ENCODE measurements at regions not wholly inside any gene's neighbourhood (a gene's known extent, or its start where the extent isn't known, plus 50 kb on each side); places are given as distances from the start of the nearest gene placed in this dataset.
A peak's percentile ranks its signal among the peaks of the same experiment; 100 is the strongest.

DNA sequence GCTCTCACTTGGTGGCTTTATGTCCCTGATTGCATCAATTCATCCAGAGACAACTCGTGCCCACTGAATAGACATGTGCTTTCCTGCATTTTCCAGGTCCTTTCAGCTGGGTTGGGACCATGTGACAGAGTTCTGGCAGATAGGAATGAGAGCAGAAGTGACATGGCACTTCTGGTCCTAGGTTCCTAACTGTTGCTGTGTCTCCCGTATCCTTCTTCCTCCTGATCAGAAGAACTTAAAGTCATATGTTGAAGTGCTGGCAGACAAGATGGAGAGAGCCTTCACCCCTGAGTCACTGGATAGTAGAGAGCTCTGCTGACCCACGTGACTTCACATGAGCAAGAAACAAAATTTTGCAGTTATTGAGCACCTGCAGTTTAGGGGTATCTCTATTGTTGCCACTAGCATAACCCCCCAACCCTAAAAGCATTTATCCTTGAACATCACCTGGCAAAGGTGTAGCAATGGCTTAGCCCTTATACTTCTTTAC, 80.0 kb downstream of the NREP start:
- no peak for FAIRE-seq

DNA sequence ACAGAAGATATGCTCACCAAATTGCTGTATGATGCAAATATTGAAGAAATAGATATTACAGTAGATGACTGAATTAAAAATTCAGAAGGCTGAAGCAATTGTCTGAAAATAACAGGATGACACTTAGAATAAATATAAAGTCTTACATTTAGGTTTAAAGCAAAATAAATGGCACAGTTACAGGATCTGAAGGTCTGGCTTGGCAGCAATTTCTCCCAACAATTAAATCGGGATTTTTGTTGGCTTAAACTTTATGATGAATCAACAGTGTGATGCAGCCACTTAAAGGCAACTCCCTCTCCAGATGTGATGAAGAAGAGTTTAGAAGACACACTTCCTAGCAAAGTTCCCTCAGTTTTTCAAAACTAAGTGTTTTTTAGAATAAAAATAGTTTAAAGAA, 80.5 kb downstream of the NREP start:
- no peak for FAIRE-seq

DNA sequence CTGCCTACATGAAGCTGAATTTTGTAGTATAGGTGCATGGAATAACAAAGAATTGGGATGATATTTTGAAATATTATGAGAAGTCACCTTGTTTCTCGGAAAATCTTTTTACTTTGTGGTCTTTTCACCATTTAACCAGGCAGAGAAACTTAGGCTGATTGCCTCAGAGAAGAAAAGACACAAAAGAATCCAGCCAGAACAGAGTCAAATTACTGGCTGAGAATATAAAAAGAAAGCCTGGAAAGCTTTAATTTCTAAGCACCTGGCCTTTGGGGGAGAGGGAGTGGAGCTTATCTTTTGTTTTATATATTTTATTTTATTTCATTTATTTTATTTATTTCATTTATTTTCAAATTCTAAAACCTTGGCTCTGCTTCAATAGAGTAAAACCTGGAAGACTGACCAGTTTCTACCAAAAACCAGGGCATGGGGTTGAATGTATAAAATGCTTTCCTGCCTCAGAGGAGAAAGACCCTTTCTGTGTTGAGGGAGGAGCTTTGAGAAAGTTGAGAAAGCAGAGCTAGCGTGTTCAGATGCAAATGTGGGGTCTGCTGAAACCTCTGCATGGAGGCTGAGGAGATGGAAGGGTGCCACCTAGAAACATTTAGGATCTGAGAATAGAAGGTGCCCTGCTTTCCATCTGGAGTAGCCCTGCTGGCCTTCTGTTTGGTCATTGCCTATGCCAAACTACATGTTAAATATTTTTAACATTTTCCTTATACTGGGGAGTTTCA, 81.6 kb downstream of the NREP start:
- FAIRE-seq: no peak

DNA sequence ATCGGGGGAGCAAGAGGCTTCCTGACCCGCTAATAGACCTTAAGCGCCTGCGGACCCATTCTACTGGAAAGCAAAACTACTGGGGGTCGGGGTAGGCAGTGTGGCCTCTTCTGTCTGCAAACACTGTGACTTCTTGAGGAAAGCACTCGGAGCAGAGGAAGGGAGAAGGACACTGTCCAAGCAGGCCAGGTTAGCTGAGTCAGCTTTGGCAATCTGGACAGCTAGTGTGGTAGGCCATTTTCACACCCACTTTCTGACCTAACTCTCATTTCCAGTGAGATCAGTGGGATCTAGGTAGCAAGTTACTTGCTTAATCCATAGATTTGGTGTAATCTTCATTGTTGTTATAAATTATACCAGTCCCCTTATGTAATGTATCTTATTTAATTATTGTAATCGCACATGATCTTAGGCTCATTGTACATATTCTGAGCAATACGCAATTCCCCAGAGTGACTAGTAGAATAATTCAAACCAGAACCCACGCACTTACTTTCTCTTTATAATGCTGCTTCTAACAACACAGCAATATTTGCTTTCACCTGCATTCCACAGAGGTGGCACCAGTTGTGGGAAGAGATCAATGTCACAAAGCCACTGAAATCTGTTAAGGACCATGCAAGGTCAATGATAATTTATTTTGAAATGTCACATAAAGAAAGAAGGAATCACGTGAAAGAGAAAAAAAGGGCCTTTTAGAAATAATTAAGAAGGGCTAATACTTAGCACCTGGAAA, 82.9 kb downstream of the NREP start:
- no peak for FAIRE-seq

DNA sequence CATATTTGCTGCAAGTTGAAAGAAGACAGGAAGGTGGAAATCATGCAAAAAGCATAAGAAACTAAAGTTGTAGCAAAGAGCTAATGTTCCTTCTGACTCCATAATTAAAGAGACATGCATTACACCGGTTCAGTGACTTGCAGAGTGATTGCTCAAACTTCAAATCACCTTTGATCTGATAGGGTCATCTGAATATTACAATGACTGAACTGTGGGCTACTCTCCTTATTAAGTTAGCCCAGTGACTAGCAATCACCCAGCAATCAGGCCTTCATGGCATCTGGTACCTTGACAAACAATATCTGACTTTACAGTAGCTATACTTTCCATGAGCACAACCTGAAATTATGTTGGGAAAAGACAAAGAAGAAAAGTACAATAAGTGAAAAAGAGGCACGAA, 84.9 kb downstream of the NREP start:
- FAIRE-seq: no peak

DNA sequence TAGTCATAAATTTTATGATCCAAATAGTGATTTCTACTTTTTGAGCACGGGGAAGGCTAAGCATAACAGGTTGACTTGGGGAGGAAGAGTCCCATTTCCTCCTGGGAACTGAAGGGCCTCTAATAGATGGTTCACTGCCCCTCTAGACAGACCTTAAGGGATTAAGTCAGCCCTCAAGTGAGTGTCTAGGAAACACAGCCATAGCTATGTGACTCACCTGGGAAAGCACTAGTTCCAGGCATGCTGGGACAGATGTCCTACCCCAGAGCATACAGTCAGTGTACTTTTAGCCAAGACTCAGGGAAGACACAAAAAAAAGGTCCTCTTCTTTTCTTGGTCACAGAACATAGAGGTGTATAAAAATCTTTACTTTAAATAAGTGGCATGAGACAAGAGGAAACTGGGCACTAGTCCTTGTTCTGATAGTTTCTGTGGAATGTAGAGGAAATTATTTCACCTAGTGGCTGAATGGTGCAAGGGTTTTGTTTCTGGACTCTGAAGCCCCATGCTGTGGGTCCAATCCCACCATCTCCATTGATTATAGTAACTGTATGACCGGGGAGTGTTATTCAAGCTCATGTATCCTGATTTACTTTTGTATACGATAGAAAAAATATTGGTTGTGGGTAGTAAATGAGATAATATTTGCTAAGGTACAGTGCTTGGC, 86.0 kb downstream of the NREP start:
- FAIRE-seq: no peak

DNA sequence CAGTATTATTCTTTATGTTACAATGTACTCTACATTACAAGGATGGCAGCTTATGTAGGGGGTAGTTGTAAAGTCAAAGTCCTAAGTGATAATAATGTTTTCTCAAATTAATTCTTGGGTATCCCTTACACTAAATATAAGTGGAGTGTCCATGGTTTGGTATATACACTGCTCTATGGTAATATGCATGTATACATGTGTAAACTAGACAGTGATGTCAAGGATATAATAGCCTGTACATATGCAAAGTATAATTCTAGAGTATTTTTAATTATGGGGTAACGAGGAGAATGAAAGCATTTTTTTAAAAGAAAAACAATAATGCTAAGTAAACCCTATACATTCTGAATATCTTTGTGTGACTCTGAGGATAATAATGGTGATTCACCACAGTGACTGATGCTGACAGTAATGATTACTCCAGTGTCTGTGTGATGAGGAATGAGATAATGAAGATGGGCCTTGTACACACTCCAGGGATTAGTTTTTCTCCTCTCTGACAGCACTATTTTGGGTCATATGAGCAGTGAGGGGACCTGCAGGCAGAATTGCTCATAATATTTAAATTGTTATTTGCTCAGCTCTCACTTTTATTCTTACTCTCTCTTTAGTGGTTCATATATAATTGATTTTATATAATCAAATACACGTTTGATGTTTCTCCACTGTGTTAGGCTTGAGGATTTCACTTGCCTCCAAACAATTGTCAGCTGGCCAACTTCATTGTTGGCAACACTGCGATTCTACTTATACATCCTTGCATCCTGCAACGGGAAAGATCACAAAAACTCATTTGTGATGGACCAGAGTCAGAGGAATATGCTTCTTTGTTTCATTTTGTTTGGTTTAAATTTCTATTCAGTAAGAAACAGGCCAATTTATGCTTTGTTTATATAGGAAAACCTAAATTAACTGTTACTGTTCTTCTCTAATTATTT, 88.2 kb downstream of the NREP start:
- no peak for FAIRE-seq

DNA sequence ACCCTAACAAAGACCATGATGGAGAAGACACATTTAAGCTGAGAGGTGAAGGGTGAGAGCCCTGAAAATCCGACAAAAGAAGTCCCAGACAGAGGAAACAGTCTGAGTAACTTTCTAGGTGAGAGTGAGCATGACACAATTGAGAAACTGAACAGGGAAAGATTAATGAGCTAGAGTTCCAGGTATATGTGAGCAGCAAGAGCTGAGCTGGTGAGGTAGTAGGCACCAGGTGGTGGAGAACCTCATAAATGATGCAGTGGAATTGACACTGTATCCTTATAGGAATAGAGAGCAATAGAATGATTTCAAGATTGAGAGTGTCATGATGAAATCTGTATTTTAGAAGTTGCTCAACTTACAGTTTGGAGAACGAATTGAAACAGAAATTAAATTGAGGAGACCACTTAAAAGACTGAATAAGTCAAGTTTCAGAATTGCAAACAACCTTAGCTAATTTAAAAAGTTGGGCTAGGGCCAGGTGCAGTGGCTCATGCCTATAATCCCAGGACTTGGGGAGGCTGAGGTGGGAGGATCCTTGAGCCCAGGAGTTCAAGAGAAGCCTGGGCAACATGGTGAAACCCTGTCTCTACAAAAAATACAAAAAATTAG, 89.8 kb downstream of the NREP start:
- no peak for FAIRE-seq

DNA sequence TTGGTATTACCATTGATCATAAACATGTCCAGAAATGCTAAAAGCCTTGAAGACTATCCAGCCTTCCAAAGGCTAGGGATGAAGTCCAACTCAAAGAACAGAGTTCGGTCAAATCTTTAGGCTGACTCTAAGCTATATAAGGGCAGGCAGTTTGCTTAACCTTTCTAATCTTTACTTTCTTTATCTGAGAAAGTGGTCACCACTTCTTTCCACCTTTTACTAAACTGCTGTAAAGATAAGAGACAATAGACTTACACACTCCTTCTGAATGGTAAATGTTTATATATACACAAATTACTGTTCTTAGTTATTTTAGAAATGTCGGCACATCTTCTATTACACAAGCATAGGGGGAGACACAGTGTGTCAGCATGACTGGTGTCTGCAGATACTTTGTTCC, 100.4 kb downstream of the NREP start:
- FAIRE-seq: no peak

DNA sequence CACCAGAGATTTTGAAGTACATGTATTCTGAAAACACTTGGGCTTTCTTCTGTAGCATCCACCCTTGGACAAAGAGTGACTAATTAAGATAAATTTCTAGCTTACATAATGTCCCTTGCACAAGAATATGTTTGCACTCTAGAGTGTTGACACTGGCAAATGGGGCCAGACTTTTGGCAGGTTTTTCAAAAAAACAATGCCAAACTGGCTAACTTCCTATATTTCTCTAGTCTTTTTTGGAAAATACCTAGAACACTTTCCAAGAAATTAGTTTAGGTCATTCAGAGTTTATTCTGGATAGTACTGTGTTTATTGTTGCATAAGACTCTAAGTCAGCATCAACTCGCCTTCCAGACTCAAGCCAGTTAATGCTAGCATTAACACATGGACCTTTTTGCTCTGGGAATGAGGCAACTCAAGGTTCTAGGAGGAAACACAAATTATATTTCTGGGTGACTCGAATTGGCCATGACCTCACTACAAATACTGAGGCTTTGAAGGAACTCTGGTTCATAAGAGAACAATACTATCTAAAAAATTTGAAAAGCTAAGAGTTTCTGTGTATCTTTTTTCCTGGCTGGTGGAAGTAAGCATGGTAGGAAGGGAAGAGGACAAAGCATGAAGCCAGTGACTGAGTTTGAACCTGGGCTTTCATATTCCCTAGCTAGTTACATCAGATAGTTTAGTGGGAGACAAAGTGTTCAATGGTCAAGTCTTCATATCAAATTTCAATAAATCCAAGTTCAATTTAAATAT, 101.6 kb downstream of the NREP start:
- peak; percentile 66 for FAIRE-seq

DNA sequence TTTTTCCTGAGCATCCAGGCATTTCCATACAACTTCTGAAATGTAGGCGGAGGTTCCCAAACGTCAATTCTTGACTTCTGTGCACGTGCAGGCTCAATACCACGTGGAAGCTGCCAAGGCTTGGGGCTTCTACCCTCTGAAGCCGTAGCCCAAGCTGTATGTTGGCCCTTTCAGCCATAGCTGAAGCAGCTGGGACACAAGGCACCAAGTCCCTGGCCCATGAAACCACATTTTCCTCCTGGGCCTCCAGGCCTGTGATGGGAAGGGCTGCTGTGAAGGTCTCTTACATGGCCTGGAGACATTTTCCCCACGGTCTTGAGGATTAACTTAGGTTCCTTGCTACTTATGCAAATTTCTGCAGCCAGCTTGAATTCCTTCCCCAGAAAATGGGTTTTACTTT, 103.6 kb downstream of the NREP start:
- no peak for FAIRE-seq

DNA sequence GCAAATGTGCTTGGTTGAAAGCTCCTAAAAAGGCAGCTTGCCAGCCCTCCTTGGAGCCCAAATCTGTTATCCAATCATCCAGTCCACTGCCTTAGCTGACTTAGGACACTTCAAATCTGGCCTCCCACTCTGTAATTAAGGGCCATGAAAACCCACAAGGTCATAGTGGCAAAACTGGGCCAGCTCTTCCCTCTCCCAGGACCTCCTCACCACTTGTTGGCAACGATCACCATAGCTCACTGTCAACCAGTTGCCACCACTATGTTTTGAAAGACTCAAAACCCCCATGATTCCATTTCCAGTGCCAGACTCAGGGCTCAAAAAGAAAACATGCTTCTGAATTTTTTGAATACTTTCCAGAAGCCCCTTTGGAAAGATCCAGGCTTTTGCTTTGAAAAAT, 107.5 kb downstream of the NREP start:
- no peak for FAIRE-seq

DNA sequence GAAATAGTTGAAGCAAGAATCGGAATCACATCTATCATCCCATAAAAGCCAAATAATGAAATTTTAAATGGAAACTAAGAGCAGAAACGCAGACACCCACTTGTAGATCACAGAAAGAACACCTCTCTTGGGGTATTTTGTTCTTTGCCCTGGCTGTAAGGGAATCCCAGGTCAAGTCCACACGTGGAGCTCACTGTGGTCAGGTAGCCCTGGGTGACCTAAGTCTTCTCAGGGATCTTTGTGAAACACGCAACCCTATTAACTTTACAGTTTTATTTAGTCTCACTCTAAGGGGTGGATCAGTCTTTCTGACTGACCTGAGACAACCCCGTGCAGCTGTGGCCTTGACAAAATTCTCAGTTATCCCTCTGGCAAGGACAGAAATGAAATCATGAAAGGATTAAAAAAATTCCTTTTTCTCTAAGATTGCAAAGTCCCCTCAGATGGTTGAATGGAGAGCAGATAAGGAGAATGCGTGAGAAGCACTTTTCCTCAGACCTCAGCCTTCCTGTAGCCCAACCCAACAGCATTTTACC, 111.6 kb downstream of the NREP start:
- FAIRE-seq: no peak

DNA sequence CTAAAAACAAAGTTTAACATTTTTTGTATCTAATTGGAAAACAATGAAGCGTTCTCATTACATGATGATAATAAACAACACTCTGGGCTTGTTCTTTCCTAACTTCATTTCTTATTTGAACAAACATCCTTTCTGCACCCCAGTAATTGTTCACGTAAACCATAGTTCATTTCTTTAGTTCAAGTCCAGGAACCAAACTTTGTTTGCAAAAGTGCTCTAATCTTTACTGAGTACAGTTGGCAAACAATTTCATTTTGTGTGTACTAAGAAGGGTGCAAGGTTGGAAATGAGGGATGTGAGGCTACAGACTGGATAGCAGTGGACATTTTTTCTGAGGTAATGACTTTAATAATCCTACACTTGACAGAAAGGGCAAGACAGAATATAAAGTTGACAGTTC, 113.5 kb downstream of the NREP start:
- FAIRE-seq: no peak

DNA sequence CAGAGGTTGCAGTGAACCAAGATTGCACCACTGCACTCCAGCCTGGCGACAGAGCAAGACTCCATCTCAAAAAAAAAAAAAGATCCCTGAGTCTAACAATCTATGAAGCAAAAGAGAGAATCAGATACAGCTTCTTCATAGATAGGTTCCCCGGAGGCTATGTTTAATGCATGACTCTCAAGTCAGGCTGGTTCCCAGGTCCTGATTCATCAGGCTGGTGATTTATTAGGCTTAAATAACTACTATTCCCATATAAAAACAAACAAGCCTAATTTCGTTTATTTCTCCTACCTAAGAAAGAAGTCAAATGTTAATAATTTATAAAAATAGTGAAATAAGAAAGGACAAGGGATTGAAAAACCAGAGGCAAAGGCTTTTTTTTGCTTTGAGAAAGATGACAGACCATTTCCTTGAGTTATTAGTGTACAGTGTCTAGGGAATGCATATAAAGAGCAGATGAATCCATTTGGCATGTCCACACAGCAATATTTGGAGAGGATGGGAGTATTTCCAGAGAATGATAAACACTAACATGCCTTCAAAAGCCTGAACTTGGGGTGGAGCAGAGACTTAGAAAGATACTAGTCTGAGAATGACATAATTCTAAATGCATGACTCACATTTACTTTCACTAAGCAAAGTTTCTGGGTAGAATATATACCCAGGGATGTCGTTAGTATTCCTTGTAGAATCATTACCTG, 115.3 kb downstream of the NREP start:
- no peak for FAIRE-seq

DNA sequence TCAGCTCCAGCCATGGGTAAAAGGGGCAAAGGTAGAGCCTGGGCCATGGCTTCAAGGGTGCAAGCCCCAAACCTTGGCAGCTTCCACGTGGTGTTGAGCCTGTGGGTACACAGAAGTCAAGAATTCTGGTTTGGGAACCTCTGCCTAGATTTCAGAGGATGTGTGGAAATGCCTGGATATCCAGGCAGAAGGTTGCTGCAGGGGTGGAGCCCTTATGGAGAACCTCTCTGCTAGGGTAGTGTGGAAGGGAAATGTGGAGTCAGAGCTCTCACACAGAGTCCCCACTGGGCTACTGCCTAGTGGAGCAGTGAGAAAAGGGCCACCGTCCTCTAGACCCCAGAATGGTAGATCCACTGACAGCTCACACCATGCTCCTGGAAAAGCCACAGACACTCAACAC, 117.1 kb downstream of the NREP start:
- FAIRE-seq: no peak

DNA sequence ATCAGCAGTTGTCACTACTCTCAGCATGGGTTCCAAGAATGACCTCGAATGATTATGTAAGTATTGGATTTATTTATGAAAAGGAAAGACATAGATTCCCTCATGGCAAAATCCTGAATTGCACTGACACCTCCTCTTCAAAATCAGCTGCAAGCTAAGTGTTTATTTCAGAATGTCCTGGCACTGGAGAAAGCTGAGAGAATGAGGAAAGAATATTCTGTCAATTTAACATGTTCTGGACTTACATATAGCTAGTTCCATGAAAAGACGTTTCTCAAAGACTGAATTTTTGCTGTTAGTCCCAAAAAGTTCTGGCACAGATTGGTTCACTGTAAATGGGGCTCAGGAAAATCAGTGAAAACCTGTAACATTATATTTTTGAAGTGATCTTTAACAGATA, 120.3 kb downstream of the NREP start:
- FAIRE-seq: no peak

DNA sequence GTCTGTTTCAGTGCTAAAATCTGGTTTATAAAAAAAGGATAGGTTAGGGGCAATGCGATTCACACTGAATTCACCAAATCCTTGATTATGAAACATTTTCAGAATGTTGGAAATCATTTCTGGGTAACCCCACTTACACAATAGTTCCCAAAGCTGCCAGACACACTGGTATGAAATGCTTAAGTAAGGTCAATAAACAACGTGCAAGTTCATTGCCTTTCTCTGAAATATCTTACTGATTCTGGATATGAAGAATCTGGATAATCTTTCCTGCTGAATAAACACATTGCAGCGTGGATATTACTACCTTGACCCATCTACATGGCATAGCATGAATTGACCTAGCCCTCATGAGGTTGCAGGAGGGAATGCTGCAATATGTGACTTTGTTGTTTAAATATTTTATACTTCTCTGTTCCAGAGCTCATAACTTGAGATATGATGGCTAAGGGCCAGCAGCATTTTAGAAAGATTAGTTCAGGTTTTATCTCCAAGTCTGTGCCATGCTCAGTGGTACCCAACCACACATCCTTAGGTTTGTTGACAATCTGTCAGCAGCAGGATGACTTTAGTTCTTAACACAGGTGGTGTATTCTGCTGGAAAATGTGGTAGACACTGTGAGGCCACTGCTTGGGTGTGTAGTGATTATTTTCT, 121.0 kb downstream of the NREP start:
- FAIRE-seq: no peak

DNA sequence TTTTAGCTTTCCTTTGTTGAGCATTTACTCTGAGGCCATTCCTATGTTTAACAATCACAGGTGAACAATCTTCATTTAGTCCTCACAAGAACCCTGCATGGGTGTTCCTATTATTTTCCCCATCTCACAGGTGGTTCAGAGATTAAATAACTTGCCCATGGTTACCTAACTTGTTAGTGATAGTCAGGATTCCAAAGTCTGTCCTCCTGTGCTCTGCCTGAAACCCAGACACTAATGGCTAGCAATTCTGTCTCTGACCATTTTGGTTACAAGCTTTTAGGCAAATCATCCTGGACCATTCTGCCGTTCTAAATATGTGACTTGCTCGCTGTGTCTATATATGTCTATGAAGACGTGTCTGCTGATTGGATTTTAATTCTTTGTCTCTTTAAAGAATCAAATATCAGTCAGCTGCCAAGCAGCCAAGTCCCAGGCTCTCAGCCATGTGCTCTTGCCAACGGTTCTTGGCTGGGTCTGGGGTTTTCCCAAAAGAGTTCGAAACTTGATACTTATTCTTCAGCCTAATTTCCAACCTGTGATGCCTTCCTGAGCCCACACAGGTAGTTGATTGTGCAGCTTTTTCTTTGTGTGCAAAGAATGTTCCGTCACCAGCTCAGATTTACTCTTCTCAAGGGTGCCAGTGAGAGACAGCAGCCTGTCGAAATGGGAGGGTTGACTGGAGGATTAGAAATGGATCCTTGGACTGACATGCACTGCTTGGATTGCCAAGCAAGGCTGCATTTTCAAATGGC, 121.7 kb downstream of the NREP start:
- no peak for FAIRE-seq
